ENCODE measurements at regions not wholly inside any gene's neighbourhood (a gene's known extent, or its start where the extent isn't known, plus 50 kb on each side); places are given as distances from the start of the nearest gene placed in this dataset.

DNA sequence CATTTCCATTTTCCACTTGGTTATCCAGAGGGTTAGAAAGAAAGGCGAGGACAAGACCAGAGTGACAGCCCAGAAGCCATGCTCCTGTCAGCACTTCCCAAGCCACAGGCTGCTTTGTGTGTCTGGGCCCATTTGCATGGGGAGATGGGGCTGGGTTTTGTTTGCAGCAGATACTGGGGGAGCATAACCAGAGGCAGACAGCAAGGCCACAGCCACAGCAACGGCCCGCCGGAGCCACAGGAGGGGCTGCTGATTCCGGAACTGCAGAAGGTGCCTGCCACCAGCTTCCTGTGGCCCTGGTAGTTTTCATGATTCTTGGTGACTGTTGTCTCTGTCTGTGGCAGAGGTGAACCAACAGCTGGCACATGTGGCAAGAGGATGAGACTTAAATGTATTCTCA is 106.6 kb downstream of the DLL1 start:
- TF ChIP-seq POLR2A (IDR thresholded peaks at IDR 0.05), result no peak
- no peak for TF ChIP-seq CTCF (IDR thresholded peaks at IDR 0.05)
- TF ChIP-seq POLR2AphosphoS5 (IDR thresholded peaks at IDR 0.05), result no peak
- TF ChIP-seq EP300 (IDR thresholded peaks at IDR 0.05), result no peak
